ENCODE measurements at regions not wholly inside any gene's neighbourhood (a gene's known extent, or its start where the extent isn't known, plus 50 kb on each side); places are given as distances from the start of the nearest gene placed in this dataset.

DNA sequence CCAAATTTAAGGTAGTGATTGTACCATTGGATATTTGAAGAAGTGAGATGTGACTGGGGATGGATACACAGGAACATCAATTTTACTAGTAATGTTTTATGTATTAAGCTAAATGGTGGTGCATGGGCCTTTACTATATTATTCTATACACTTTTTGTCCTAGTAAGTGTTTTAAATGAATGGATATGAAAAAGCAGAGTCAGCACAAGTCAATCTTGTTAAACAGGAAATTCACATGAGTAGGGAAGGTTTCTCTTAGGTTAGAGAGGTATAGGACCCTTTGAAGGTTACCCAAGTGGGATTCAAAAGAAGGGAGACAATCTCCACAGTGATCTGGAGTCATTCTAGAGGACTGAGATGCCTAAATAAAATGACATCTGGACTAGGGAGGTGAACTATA, 71.8 kb upstream of the NCKAP5 start:
- no peaks in the 10 kb centered on the region for H3K36me3 Mint-ChIP-seq (ENCODE audit: insufficient read depth in 1 of 3, low read depth in 3 of 3)
- H2BK20ac ChIP-seq (ENCODE audit: low read depth, low read length, poor library complexity, severe bottlenecking): no peak overlapping the region
- H3K23me2 ChIP-seq (ENCODE audit: insufficient read length, low read depth, low read length, poor library complexity, severe bottlenecking): no peaks in the 10 kb centered on the region
- H4K5ac ChIP-seq (ENCODE audit: insufficient read length, low read depth, low read length): no peak overlapping the region
- H3K27me3 ChIP-seq (ENCODE audit: insufficient read depth, low read length): no peaks in the 10 kb centered on the region
- TF ChIP-seq, protein P1, sequence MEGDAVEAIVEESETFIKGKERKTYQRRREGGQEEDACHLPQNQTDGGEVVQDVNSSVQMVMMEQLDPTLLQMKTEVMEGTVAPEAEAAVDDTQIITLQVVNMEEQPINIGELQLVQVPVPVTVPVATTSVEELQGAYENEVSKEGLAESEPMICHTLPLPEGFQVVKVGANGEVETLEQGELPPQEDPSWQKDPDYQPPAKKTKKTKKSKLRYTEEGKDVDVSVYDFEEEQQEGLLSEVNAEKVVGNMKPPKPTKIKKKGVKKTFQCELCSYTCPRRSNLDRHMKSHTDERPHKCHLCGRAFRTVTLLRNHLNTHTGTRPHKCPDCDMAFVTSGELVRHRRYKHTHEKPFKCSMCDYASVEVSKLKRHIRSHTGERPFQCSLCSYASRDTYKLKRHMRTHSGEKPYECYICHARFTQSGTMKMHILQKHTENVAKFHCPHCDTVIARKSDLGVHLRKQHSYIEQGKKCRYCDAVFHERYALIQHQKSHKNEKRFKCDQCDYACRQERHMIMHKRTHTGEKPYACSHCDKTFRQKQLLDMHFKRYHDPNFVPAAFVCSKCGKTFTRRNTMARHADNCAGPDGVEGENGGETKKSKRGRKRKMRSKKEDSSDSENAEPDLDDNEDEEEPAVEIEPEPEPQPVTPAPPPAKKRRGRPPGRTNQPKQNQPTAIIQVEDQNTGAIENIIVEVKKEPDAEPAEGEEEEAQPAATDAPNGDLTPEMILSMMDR (conservative IDR thresholded peaks at IDR 0.05): no peak
- no peak overlapping the region for H2BK15ac ChIP-seq (ENCODE audit: low read depth, low read length)
- no peak overlapping the region for H3K56ac ChIP-seq (ENCODE audit: insufficient read length, low read depth, low read length)
- no peak overlapping the region for H3K4ac ChIP-seq (ENCODE audit: low read depth, low read length)
- no peak overlapping the region for H3K9ac ChIP-seq (ENCODE audit: extremely low read depth, insufficient read length, low read length)
- no peak overlapping the region for H3K4me3 Mint-ChIP-seq
- no peak overlapping the region for H3K27ac Mint-ChIP-seq
- no peaks in the 10 kb centered on the region for H3K9me3 Mint-ChIP-seq
- H3K79me2 ChIP-seq (ENCODE audit: insufficient read depth, low read length): no peaks in the 10 kb centered on the region
- H3K4me1 Mint-ChIP-seq: peaks cover 19 to 36% of the 10 kb centered on the region in 2 experiments
- H3K18ac ChIP-seq (ENCODE audit: insufficient read length, low read depth, low read length): no peak overlapping the region
- no peaks in the 10 kb centered on the region for H3K9me3 ChIP-seq (ENCODE audit: control insufficient read depth, low read depth, low read length)
- no peak overlapping the region for H4K91ac ChIP-seq (ENCODE audit: insufficient read length, low read depth, low read length)
- H2BK120ac ChIP-seq (ENCODE audit: low read depth, low read length, poor library complexity, severe bottlenecking): no peak overlapping the region
- no peak overlapping the region for H3K4me2 ChIP-seq (ENCODE audit: insufficient read depth, insufficient read length, low read length)
- H3K27ac ChIP-seq (ENCODE audit: insufficient read length, low read depth, low read length): no peak overlapping the region
- no peak overlapping the region for H3K23ac ChIP-seq (ENCODE audit: insufficient read length, low read depth, low read length)
- H4K8ac ChIP-seq (replicated peaks; ENCODE audit: insufficient read length, low read depth, low read length): no peak overlapping the region
- H4K20me1 ChIP-seq (ENCODE audit: control insufficient read depth, insufficient read depth, insufficient read length): no peaks in the 10 kb centered on the region
- H2BK5ac ChIP-seq (ENCODE audit: insufficient read length, low read length): no peak overlapping the region
- no peak for DNase-seq
- H3T11ph ChIP-seq (ENCODE audit: low read length): no peak overlapping the region
- no peak overlapping the region for H2AK5ac ChIP-seq (ENCODE audit: insufficient read length, low read length)
- H2BK12ac ChIP-seq (ENCODE audit: insufficient read length, low read depth, low read length): no peak overlapping the region
- H3K4me1 ChIP-seq (ENCODE audit: insufficient read depth, low read length): peaks cover 9% of the 10 kb centered on the region; the same call in 1 of the 2 replicates
- no peaks in the 10 kb centered on the region for H3K27me3 Mint-ChIP-seq (ENCODE audit: low read depth)
- H3K14ac ChIP-seq (ENCODE audit: insufficient read depth, low read length): no peak overlapping the region
- no peaks in the 10 kb centered on the region for H3K79me1 ChIP-seq (ENCODE audit: insufficient read depth, low read depth, low read length, poor library complexity, severe bottlenecking)
- no peak overlapping the region for H2AFZ ChIP-seq (ENCODE audit: low read length)
